Dermis blood vessel endothelial cell (primary cell): ENCODE measurements at regions not wholly inside any gene's neighbourhood (a gene's known extent, or its start where the extent isn't known, plus 50 kb on each side); places are given as distances from the start of the nearest gene placed in this dataset.
"Not testable (repeated sequence)": the region's sequence is repeated elsewhere in the genome, so short reads cannot be mapped to it uniquely, and the experiment has no call there.

Experiments
- DNase-seq: peaks from one replicate; pipeline ENCODE4 v3.0.0; 2010

DNA sequence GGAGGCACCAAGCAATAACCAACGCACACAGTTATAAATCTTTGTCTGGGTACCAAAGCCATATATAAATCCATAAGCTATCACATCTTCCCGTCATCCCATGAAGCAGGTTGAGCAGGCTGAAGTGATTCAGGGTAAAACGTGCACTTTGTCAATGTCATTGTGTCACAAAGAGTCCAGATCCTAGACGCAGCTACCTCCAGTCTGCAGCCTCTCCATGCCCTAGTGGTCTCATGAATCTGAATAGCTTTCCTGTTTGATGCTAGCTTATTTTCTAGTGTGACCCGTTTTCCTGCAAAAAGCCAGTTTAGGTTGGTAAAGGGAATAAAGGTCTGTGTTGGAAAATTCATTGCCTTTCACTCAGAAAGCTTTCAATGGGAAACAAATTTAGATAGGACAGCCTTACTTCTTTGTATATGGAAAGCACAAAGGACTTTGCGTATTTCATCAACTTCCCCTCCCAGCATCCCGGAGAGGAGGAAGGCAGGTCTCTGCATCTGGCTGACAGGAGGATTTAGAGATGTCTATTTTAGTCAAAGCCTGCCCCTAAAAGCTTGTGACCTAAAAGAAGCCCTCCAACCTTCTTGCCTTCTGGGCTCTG, 222.3 kb upstream of the ARL4C start:
- DNase-seq, result no peak

GRCh38 chr2:234716271-234716670, 219.4 kb upstream of the ARL4C start:
- DNase-seq, result no peak

DNA sequence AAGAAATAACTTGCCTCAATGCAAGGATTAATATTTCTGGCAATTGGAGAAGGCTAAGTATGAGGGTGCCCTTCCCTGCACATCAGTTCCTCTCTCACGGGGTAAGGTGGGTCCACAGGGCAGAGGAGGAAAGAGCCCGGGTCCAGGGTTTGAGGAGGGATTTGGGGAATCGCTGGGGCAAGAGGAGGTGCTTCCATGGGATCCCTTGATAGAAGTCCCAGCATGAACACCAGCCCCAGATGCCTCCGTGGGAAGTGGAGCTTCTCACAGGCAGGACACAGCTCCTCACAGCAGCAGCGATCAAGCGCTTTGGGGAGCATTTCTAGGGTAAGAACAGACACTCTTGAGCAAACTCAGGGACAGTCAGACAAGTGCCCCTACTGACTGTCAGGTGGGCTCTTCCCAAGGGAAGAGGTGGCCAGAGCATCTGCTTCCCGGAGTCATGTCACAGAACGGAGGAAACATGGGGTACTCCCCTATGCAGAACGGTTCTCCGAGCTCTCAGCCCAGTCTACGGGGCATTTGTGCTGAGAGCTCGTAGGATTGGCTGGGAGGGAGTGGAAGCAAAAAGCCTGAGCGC, 218.9 kb upstream of the ARL4C start:
- DNase-seq, result no peak

DNA sequence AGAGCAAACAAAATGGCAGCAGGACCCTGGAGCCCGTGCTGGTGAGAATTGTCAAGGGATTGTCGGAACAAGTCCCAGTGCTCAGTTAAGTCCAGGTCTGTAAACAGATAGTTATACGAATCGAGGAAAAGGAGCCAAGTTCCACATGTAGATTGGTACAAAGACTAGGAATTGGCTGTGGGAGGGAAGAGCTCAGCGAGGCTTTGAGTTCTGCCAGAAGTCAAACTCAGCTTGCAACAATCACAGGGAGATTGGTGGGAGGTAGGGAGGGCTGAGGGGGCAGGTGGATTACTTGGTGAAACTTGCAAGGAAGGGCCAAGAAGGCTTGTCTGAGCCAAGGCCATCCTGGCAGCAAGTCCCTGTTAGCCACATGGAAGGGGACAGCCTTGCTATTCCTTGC, 217.8 kb upstream of the ARL4C start:
- DNase-seq, result no peak

GRCh38 chr2:234712421-234712935, 215.6 kb upstream of the ARL4C start:
- DNase-seq, result no peak

DNA sequence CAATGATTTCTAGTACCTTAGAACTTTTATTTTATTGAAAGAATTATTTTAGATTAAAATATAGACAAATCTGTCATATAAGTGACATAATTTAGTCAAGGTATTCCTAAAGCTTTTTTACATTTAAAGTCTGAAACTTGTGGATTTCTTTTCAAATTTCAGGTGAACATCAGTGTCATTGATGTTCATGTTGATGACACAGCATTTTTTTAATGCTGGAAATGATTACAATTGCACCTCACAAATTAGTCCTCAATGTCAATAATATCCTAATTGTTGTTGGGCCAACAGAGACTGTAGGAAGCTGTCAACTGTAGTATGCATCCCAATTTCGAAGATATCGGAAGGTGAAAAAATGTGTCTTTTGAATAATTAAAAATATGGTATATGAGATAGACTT, 214.4 kb upstream of the ARL4C start:
- no peak for DNase-seq

DNA sequence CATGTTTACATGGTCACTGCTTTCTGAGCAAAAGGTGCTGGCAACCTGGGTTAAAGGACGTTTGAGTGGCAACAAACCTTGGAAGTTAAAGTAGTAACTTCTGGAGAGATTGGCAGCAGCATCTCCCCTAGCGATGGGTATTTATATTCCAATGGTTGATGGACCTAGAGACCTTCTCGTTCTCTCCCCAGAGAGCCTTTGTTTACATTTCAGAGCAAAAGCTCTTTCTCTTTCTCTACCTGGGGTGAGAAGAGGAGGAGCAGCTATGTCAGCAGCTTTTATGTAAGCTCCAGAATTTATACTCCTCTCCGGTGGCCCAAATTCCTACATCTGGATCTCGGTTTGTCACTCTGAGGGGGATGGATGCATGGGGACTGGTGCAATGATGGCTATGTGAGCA, 213.7 kb upstream of the ARL4C start:
- no peak for DNase-seq

- DNase-seq, result no peak
Observed at GRCh38 chr2:234710066-234710465, 213.2 kb upstream of the ARL4C start.

- no peak for DNase-seq
Observed at GRCh38 chr2:234708717-234709116, 211.8 kb upstream of the ARL4C start.

GRCh38 chr2:234708091-234708683, 211.3 kb upstream of the ARL4C start:
- DNase-seq, result no peak

GRCh38 chr2:234706086-234706485, 209.2 kb upstream of the ARL4C start:
- DNase-seq, result no peak

GRCh38 chr2:234705108-234705507, 208.2 kb upstream of the ARL4C start:
- DNase-seq, result no peak

DNA sequence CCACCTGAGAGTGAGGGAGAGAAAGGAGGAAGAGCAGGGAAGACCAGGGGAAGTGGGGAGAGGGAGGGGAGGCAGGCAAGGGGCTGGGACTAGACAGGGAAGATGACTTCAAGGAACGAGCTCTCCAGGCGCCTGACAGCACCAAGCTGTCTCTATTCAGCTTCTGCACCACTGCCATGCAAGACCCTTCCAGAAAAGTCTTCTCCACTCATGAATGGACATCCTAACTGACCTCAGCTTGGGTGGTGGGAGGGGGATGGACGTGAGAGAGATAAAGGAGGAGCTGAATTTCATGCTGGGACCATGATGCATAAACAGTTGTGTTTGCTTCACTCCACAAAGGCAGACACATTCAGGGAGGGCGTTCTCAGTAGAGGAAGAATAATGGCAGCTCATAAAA, 206.4 kb upstream of the ARL4C start:
- no peak for DNase-seq

DNA sequence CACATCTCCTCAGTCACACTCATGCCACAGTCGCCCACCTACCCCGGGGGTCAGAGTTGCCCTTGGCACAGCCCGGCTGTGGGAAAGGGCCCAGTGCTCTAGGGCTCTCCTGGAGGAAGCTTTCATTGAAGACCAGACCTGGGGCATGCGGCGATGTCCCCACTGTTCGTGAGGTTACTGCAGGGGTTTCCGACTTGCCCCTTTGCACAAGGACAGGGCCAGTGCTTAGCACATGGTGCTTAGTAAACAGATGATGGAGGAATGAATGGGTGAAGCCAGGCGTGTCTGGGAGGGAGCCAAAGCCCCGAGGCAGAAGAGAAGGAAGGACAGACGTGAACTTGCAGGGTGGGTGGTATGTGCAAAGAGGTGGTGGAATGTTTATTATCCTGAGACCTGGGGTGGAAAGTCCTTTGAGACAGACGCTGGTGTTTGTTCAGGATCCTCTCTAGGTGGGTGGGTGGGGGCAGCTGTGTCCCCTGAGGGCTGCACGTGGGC, 205.9 kb upstream of the ARL4C start:
- DNase-seq, result no peak

DNA sequence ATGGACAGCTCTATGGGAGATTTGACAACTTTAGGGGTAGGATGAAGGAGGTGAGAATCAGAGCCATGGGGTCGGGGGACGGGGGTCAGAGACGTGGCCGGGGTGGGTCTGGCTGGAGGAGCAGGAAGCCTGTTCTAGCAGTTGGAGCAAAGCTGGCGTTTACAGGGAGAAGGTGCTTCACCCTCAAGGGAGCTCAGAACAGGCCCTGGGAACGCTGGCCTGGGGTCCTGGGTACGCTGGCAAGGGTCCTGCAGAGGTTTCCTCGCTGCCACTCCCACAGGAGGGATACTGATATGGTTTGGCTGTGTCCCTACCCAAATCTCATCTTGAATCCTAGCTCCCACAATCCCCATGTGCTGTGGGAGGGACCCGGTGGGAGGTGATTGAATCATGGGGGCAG, 205.0 kb upstream of the ARL4C start:
- no peak for DNase-seq

DNA sequence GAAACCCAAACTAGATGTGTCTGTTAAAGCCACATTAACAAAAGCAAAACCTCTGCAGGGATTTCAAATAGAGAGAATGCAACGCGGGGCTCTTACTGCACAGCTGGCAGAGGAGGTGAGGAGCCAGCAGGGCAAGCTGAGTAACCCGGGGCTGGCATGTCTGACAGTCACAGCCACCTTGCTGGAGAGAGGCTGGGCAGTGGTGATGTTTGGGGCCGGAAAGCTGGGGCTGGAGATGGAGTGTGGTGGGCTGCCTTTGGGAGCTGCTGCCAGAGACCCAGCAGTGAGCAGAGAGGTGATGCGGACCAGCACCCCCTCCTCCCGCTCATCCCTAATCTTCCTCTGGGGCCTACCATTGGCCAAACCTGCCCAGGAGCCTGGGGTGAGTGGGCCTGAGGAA, 204.5 kb upstream of the ARL4C start:
- DNase-seq, result no peak

DNA sequence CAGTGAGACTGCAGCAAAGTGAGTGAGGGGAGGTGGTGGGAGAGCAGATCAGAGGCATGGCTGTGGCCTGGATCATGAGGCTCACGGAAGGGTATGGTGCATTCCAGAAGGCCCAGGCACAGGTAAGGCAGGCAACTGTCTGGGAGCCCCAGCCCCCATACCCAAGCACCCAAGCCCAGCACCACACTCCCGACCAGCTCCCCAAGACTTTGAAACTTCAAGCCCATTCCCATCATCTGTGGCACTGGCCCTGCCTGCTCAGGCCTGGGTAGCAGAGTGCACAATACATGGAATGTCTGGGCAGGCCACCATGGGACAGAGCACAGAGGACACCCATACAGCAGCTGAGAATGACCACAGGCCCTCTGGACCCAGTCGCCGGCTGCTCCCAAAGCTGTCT, 202.6 kb upstream of the ARL4C start:
- DNase-seq, result no peak

DNA sequence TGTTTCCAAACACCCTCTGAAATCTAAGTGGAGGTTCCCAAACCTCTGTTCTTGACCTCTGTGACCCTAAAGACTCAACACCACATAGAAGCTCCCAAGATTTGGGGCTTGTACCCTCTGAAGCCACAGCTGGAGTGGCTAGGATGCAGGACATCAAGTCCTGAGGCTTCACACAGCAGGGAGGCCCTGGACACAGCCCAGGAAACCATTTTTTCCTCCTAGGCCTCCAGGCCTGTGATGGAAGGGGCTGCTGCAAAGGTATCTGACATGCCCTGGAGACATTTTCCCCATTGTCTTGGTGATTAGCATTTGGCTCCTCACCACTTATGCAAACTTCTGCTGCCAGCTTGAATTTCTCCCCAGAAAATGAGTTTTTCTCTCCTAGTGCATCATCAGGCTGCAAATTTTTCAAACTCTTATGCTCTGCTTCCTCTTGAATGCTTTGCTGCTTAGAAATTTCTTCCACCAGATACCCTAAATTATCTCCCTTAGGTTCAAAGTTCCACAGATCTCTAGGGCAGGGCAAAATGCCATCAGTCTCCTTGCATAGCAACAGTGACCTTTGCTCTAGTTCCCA, 200.5 kb upstream of the ARL4C start:
- DNase-seq, result not testable (repeated sequence)

DNA sequence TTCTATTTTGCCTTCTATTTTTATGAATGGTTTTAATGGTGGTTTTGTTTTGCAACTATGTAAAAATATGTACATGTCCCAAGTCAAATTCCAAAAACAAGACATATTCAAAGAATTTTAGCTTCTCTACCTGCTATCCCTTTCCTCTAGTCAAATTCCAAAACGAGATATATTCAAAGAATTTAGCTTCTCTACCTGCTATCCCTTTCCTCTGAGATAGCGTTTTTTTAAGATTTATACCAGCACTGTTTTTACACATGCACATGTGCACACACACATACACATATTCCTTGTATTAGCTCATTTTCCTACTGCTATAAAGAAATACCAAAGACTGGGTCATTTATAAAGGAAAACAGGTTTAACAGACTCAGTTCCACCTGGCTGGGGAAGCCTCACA, 199.1 kb upstream of the ARL4C start:
- DNase-seq, result no peak

DNA sequence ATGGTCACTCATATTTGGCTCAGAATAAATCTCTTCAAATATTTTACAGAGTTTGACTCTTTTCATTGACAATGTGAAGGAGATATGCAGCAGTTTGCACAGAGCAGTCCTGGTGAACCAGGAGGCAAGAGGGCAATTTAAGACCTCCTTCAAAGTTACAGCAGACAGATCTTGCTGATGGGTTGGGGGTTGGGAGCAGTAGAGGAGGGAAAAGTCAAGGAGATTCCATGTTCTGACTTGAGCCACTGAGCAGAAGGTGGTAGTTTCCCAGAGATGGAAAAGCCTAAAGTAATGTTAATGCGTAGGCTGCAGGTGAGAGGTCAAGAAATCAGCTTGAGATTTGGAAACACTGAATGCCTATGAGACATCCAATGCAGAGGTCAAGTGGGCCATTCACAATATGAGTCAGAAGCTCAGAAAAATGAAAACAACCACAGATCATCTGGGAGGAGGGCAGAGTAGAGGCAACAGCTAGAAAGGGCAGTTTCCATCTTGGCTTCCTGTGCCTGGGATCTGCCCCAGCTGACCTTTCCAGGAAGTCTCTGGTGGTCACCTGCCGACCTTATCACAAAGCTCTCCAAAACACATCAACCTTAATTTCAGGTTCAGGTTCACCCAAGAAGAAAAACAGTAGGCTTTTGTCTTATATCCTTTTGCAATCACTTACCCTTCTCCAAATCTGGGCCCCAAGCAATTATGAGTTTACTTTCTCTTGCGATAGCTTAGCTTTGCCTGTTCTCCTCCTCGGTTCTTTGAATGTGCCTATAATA, 197.5 kb upstream of the ARL4C start:
- peak; percentile 94 for DNase-seq

- not testable (repeated sequence) for DNase-seq
Observed at GRCh38 chr2:234693681-234694190, 196.9 kb upstream of the ARL4C start.

GRCh38 chr2:234693191-234693590, 196.3 kb upstream of the ARL4C start:
- DNase-seq, result peak; percentile 34
